ENCODE measurements at regions not wholly inside any gene's neighbourhood (a gene's known extent, or its start where the extent isn't known, plus 50 kb on each side); places are given as distances from the start of the nearest gene placed in this dataset.

DNA sequence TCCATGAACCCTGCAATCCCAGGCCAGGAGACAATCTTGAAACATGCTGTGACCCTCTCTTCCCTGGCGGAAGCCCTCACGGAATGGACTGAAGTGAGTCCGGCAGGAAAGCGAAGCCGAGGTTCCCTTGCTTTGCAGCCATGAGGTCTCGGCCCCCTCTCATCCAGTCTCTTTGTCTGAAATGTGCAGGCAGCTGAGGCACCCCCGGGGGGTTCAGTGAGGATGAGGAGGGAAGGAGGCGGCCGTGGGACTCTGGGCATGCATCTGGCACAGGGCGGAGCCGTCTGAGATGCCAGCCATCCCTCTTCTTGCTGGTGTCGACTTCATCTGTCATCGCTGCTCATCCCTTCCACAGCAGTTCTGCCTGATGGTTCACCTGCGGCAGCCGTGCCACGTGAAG lies 1485.7 kb downstream of the BRD1 start:
- TF ChIP-seq EZH2phosphoT487 (conservative IDR thresholded peaks at IDR 0.05; ENCODE audit: low read length) = no peak
- TF ChIP-seq, protein P1, sequence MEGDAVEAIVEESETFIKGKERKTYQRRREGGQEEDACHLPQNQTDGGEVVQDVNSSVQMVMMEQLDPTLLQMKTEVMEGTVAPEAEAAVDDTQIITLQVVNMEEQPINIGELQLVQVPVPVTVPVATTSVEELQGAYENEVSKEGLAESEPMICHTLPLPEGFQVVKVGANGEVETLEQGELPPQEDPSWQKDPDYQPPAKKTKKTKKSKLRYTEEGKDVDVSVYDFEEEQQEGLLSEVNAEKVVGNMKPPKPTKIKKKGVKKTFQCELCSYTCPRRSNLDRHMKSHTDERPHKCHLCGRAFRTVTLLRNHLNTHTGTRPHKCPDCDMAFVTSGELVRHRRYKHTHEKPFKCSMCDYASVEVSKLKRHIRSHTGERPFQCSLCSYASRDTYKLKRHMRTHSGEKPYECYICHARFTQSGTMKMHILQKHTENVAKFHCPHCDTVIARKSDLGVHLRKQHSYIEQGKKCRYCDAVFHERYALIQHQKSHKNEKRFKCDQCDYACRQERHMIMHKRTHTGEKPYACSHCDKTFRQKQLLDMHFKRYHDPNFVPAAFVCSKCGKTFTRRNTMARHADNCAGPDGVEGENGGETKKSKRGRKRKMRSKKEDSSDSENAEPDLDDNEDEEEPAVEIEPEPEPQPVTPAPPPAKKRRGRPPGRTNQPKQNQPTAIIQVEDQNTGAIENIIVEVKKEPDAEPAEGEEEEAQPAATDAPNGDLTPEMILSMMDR (IDR thresholded peaks at IDR 0.05; ENCODE audit: insufficient read depth, low read length, poor library complexity, severe bottlenecking) = no peak
